ENCODE measurements at regions not wholly inside any gene's neighbourhood (a gene's known extent, or its start where the extent isn't known, plus 50 kb on each side); places are given as distances from the start of the nearest gene placed in this dataset.

DNA sequence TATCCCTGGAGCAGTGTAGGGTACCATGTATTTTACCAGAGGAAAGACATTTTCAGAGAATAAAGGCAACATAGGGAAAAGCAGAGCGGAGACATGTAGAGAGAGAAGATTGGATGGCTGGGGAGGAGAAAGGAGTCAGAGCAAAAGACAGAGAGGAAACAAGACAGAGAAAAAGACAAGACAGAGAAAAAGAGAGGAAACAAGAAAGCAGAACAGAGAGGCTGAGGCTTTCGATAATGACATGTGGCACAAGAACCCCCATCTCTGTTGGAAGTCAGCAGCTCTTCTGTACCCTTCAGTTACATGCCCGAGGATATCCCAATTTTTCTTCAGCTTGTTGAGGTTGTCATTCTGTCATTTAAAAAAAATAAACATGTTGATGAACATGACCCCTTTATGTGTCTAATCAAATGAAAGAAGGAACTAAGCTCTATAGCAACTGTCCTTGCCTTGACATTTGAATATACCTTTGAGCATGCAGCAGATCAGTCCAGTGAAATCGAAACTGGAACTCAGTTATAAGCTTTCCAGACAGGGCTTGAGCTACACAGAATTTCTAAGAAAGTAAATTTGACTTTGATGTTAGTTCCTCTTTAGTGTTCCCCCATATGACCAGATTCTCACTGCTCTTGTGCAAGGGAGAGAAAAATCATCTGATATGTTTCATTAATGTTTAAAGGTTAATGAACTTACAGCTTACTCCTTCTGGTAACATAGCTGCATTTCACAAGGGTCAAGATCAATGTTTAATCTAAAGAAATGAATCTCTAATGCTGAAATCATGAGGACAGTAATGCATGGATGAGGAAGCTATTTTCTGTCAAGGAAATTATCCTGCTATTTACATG, 75.1 kb upstream of the SP4 start:
- H3K79me2 ChIP-seq (ENCODE audit: insufficient read depth, low read length) = no peaks in the 10 kb centered on the region
- ATAC-seq (ENCODE audit: insufficient read depth, low read depth) (peak; percentile 92), DNase-seq (peak; percentile 5)
- H3K4me1 ChIP-seq (ENCODE audit: insufficient read depth, low read length) = peaks cover 7% of the 10 kb centered on the region; the same call in 1 of the 2 replicates
- no peaks in the 10 kb centered on the region for H4K20me1 ChIP-seq (ENCODE audit: insufficient read depth, low read length)
- H3K4me3 ChIP-seq (ENCODE audit: low read depth in 1 of 2, low read length in 2 of 2) = no peak overlapping the region; a peak in 1 of 4 replicates
- H2AFZ ChIP-seq (ENCODE audit: low read depth, low read length) = 0 out of 2 replicates have a peak overlapping the region, but pooled peaks have one; percentile 31
- H3K9me3 ChIP-seq (ENCODE audit: insufficient read depth, low read length, severe bottlenecking) = no peaks in the 10 kb centered on the region
- H3K9ac ChIP-seq (ENCODE audit: low read depth, low read length) = no peak overlapping the region
- no peak for TF ChIP-seq EZH2 (IDR thresholded peaks at IDR 0.05; ENCODE audit: borderline replicate concordance, low read depth, low read length, severe bottlenecking)
- TF ChIP-seq, protein P1, sequence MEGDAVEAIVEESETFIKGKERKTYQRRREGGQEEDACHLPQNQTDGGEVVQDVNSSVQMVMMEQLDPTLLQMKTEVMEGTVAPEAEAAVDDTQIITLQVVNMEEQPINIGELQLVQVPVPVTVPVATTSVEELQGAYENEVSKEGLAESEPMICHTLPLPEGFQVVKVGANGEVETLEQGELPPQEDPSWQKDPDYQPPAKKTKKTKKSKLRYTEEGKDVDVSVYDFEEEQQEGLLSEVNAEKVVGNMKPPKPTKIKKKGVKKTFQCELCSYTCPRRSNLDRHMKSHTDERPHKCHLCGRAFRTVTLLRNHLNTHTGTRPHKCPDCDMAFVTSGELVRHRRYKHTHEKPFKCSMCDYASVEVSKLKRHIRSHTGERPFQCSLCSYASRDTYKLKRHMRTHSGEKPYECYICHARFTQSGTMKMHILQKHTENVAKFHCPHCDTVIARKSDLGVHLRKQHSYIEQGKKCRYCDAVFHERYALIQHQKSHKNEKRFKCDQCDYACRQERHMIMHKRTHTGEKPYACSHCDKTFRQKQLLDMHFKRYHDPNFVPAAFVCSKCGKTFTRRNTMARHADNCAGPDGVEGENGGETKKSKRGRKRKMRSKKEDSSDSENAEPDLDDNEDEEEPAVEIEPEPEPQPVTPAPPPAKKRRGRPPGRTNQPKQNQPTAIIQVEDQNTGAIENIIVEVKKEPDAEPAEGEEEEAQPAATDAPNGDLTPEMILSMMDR (IDR thresholded peaks at IDR 0.05; ENCODE audit: borderline replicate concordance, extremely low read depth, low read length, poor library complexity, severe bottlenecking) = no peak
- H3K36me3 ChIP-seq (ENCODE audit: insufficient read depth, low read length) = no peaks in the 10 kb centered on the region
- H3K27ac ChIP-seq (ENCODE audit: low read length) = no peak overlapping the region
- H3K27me3 ChIP-seq (ENCODE audit: insufficient read depth, low read length, poor library complexity) = peaks cover 3% of the 10 kb centered on the region
- H3K4me2 ChIP-seq (ENCODE audit: insufficient read depth, low read length) = peak overlapping the region; percentile 13; the same call in 1 of the 2 replicates

DNA sequence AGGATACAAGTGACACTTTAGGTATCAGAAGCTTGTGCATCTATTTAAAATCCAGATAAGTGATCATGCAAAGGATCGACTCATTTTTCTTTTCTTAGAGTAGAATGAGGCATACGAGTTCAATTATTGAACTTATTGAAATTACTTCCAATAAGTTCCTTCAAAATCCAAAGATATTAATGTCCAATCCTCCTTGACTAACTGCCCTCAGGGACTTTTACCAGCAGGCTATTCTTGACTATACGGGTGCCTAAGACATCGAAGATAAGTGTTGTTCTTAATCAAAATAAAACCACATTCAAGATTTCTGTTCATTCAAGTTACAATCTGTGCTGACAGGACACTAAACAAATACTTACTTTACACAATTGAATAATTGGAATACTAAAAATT, 74.5 kb upstream of the SP4 start:
- TF ChIP-seq, protein P1 (IDR thresholded peaks at IDR 0.05; ENCODE audit: borderline replicate concordance, extremely low read depth, low read length, poor library complexity, severe bottlenecking) = no peak
- TF ChIP-seq EZH2 (IDR thresholded peaks at IDR 0.05; ENCODE audit: borderline replicate concordance, low read depth, low read length, severe bottlenecking) = no peak
- H3K27ac ChIP-seq (ENCODE audit: low read length) = no peak overlapping the region
- H3K4me3 ChIP-seq (ENCODE audit: low read depth in 1 of 2, low read length in 2 of 2) = no peak overlapping the region
- H3K9me3 ChIP-seq (ENCODE audit: insufficient read depth, low read length, severe bottlenecking) = no peaks in the 10 kb centered on the region
- peaks cover 3% of the 10 kb centered on the region for H3K27me3 ChIP-seq (ENCODE audit: insufficient read depth, low read length, poor library complexity)
- peaks cover 7% of the 10 kb centered on the region; the same call in 1 of the 2 replicates for H3K4me1 ChIP-seq (ENCODE audit: insufficient read depth, low read length)
- H3K9ac ChIP-seq (ENCODE audit: low read depth, low read length) = no peak overlapping the region
- DNase-seq = no peak
- no peaks in the 10 kb centered on the region for H3K79me2 ChIP-seq (ENCODE audit: insufficient read depth, low read length)
- no peaks in the 10 kb centered on the region for H4K20me1 ChIP-seq (ENCODE audit: insufficient read depth, low read length)
- ATAC-seq (ENCODE audit: insufficient read depth, low read depth) = no peak
- no peak overlapping the region for H2AFZ ChIP-seq (ENCODE audit: low read depth, low read length)
- H3K36me3 ChIP-seq (ENCODE audit: insufficient read depth, low read length) = no peaks in the 10 kb centered on the region
- peak overlapping the region; percentile 13; the same call in 1 of the 2 replicates for H3K4me2 ChIP-seq (ENCODE audit: insufficient read depth, low read length)

DNA sequence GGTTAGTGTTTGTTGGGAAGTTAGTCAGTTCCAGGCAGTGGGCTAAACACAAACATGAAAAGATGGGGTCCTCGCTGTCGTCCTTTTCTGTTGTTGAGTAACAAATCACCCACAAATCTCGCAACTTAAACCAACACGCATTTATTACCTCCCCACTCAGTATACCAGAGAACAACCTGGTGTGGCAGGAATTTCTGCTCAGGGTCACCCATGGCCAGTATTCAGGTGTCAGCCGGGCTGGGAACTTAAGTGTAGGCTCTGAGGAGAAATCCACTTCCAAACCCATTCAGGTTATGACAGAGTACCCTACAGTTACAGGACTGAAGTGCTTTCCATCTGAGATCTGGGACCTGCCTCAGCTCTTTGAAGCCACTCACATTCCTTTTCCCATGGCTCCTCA, 73.6 kb upstream of the SP4 start:
- Histone ChIP-seq H3K4me2 (ENCODE audit: insufficient read depth, low read length) (no peak overlapping the region), H3K4me1 (ENCODE audit: insufficient read depth, low read length) (peaks cover 7% of the 10 kb centered on the region; the same call in 1 of the 2 replicates), H3K4me3 (ENCODE audit: low read depth in 1 of 2, low read length in 2 of 2) (no peak overlapping the region), H3K27ac (ENCODE audit: low read length) (no peak overlapping the region), H3K79me2 (ENCODE audit: insufficient read depth, low read length) (no peaks in the 10 kb centered on the region), H2AFZ (ENCODE audit: low read depth, low read length) (no peak overlapping the region), H3K36me3 (ENCODE audit: insufficient read depth, low read length) (no peaks in the 10 kb centered on the region), H4K20me1 (ENCODE audit: insufficient read depth, low read length) (no peaks in the 10 kb centered on the region), H3K9me3 (ENCODE audit: insufficient read depth, low read length, severe bottlenecking) (no peaks in the 10 kb centered on the region), H3K27me3 (ENCODE audit: insufficient read depth, low read length, poor library complexity) (peaks cover 3% of the 10 kb centered on the region), H3K9ac (ENCODE audit: low read depth, low read length) (no peak overlapping the region)
- ATAC-seq (ENCODE audit: insufficient read depth, low read depth) = no peak
- TF ChIP-seq, protein P1 (IDR thresholded peaks at IDR 0.05; ENCODE audit: borderline replicate concordance, extremely low read depth, low read length, poor library complexity, severe bottlenecking) = no peak
- no peak for DNase-seq

Data from DND-41 (cell line).